ENCODE measurements at regions not wholly inside any gene's neighbourhood (a gene's known extent, or its start where the extent isn't known, plus 50 kb on each side); places are given as distances from the start of the nearest gene placed in this dataset.

DNA sequence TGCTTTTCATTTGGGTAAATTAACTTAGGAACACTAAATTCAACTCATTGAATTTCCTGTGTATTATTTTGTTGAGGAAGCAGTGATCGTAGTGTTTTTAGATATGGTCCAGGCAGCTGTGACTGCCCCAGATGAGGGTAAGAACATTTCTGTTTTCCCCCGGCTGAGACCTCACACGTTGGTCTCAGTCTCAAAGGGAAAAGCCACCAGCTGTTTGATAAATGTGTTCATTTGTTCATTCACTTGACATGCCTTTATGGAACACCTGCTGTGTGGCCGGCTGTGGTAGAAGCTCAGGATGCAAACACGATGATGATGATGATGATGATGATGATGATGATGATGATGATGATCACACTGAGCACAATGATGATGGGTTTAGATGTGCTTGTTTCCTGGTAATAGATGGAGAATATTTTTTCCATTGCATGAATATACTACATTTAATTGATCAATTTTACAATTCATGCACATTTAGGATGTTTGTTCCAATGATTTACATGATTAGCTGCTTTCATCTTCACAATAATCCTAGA, 125.6 kb upstream of the ZNF32 start:
- no peak overlapping the region for H3K27ac Mint-ChIP-seq
- DNase-seq: no peak
- POLR2A ChIA-PET: no interaction called here
- CTCF ChIA-PET: no interaction called here
- H3K4me1 Mint-ChIP-seq: no peaks in the 10 kb centered on the region
- H3K36me3 Mint-ChIP-seq (ENCODE audit: low read depth): no peaks in the 10 kb centered on the region
- no peak overlapping the region for H3K4me3 Mint-ChIP-seq
- H3K9me3 Mint-ChIP-seq: peaks cover 3% of the 10 kb centered on the region
- H3K27me3 Mint-ChIP-seq: peaks cover 1% of the 10 kb centered on the region
- TF ChIP-seq, protein P1, sequence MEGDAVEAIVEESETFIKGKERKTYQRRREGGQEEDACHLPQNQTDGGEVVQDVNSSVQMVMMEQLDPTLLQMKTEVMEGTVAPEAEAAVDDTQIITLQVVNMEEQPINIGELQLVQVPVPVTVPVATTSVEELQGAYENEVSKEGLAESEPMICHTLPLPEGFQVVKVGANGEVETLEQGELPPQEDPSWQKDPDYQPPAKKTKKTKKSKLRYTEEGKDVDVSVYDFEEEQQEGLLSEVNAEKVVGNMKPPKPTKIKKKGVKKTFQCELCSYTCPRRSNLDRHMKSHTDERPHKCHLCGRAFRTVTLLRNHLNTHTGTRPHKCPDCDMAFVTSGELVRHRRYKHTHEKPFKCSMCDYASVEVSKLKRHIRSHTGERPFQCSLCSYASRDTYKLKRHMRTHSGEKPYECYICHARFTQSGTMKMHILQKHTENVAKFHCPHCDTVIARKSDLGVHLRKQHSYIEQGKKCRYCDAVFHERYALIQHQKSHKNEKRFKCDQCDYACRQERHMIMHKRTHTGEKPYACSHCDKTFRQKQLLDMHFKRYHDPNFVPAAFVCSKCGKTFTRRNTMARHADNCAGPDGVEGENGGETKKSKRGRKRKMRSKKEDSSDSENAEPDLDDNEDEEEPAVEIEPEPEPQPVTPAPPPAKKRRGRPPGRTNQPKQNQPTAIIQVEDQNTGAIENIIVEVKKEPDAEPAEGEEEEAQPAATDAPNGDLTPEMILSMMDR (IDR thresholded peaks at IDR 0.05): no peak
- ATAC-seq (ENCODE audit: low read depth): no peak
- intact Hi-C loops (cut with micrococcal nuclease): no loop called here

DNA sequence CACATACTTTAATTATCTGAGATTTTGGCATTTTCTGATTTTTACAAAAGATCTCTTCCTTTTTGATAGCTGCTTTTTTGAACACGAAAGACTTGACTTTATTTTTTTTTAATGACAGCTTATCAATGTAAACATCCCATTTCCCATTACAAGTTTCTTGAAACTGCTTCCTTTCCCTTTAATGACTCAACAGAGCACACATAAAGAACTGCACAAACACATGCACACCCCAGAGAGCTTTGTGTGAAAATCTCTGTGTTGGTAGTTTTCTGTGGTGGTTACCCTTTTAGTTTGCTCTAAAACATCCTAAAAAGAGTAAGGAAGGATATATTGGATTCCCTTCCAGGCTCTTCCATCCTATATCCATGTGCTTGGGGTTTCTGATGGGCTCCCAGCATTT, 125.1 kb upstream of the ZNF32 start:
- H3K36me3 Mint-ChIP-seq (ENCODE audit: low read depth): no peaks in the 10 kb centered on the region
- H3K9me3 Mint-ChIP-seq: peaks cover 3% of the 10 kb centered on the region
- POLR2A ChIA-PET: no interaction called here
- H3K4me3 Mint-ChIP-seq: no peak overlapping the region
- CTCF ChIA-PET: no interaction called here
- ATAC-seq (ENCODE audit: low read depth) (no peak), DNase-seq (no peak)
- H3K4me1 Mint-ChIP-seq: no peaks in the 10 kb centered on the region
- TF ChIP-seq, protein P1 (IDR thresholded peaks at IDR 0.05): no peak
- peaks cover 1% of the 10 kb centered on the region for H3K27me3 Mint-ChIP-seq
- no peak overlapping the region for H3K27ac Mint-ChIP-seq
- intact Hi-C loops (cut with micrococcal nuclease): no loop called here

- Mint-ChIP-seq H3K36me3 (ENCODE audit: low read depth) (no peaks in the 10 kb centered on the region), H3K4me3 (no peak overlapping the region), H3K9me3 (peaks cover 16% of the 10 kb centered on the region), H3K27ac (no peak overlapping the region), H3K4me1 (no peaks in the 10 kb centered on the region), H3K27me3 (peaks cover 1% of the 10 kb centered on the region)
- CTCF ChIA-PET: no interaction called here
- intact Hi-C loops (cut with micrococcal nuclease): no loop called here
- TF ChIP-seq, protein P1 (IDR thresholded peaks at IDR 0.05): no peak
- POLR2A ChIA-PET: no interaction called here
- ATAC-seq (ENCODE audit: low read depth) (no peak), DNase-seq (no peak)
These were observed 123.5 kb upstream of the ZNF32 start for GRCh38 chr10:43772171-43772570.

DNA sequence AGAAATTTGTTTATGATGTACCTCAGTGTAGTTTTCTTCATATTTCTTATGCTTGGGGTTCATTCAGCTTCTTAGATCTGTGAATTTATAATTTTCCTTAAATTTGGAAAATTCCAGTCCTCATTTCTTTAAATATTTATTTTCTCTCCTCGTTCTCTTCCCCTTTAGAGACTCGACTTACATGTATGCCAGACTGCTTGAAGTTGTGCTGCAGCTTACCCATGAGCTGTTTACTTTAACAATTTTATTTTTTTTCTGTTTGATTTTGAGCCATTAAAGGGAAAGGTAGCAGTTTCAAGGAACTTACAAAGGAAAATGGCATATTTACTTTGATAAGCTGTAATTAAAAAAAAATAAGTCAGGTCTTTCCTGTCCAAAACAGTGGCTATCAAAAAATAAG, 123.0 kb upstream of the ZNF32 start:
- no peaks in the 10 kb centered on the region for H3K4me1 Mint-ChIP-seq
- H3K4me3 Mint-ChIP-seq: no peak overlapping the region
- H3K9me3 Mint-ChIP-seq: peaks cover 20% of the 10 kb centered on the region
- H3K36me3 Mint-ChIP-seq (ENCODE audit: low read depth): no peaks in the 10 kb centered on the region
- no peak for DNase-seq
- ATAC-seq (ENCODE audit: low read depth): no peak
- H3K27me3 Mint-ChIP-seq: peaks cover 1% of the 10 kb centered on the region
- intact Hi-C loops (cut with micrococcal nuclease): no loop called here
- POLR2A ChIA-PET: no interaction called here
- CTCF ChIA-PET: no interaction called here
- TF ChIP-seq, protein P1 (IDR thresholded peaks at IDR 0.05): no peak
- H3K27ac Mint-ChIP-seq: no peak overlapping the region

GRCh38 chr10:43765516-43765915, 116.8 kb upstream of the ZNF32 start:
- no peak overlapping the region for H3K4me3 Mint-ChIP-seq
- DNase-seq (no peak), ATAC-seq (ENCODE audit: low read depth) (no peak)
- POLR2A ChIA-PET: no interaction called here
- TF ChIP-seq, protein P1 (IDR thresholded peaks at IDR 0.05): no peak
- H3K27ac Mint-ChIP-seq: no peak overlapping the region
- intact Hi-C loops (cut with micrococcal nuclease): no loop called here
- peaks cover 2% of the 10 kb centered on the region for H3K27me3 Mint-ChIP-seq
- H3K4me1 Mint-ChIP-seq: no peaks in the 10 kb centered on the region
- CTCF ChIA-PET: no interaction called here
- H3K9me3 Mint-ChIP-seq: peaks cover 18% of the 10 kb centered on the region
- no peaks in the 10 kb centered on the region for H3K36me3 Mint-ChIP-seq (ENCODE audit: low read depth)
